Lower leg skin (tissue), 3 donors: ENCODE measurements at regions not wholly inside any gene's neighbourhood (a gene's known extent, or its start where the extent isn't known, plus 50 kb on each side); places are given as distances from the start of the nearest gene placed in this dataset.

Experiments
- POLR2A ChIP-seq, 2 donors: fragments of 450-650 bp; IDR thresholded peaks; one replicate each; pipeline ENCODE4 v1.6.1; 2016 to 2017; ENCODE audit warnings: antibody characterized with exemption in 2 of 2, mild to moderate bottlenecking in 1 of 2, moderate library complexity in 1 of 2
- TF ChIP-seq, protein P1 (sequence below), 3 donors: fragments of 450-650 bp; IDR thresholded peaks; one replicate each; pipeline ENCODE4 v1.5.1; 2016; ENCODE audit warnings: antibody characterized with exemption in 3 of 3, mild to moderate bottlenecking in 3 of 3, moderate library complexity in 2 of 3

- TF ChIP-seq, protein P1, sequence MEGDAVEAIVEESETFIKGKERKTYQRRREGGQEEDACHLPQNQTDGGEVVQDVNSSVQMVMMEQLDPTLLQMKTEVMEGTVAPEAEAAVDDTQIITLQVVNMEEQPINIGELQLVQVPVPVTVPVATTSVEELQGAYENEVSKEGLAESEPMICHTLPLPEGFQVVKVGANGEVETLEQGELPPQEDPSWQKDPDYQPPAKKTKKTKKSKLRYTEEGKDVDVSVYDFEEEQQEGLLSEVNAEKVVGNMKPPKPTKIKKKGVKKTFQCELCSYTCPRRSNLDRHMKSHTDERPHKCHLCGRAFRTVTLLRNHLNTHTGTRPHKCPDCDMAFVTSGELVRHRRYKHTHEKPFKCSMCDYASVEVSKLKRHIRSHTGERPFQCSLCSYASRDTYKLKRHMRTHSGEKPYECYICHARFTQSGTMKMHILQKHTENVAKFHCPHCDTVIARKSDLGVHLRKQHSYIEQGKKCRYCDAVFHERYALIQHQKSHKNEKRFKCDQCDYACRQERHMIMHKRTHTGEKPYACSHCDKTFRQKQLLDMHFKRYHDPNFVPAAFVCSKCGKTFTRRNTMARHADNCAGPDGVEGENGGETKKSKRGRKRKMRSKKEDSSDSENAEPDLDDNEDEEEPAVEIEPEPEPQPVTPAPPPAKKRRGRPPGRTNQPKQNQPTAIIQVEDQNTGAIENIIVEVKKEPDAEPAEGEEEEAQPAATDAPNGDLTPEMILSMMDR (IDR thresholded peaks at IDR 0.05) = no peak
- TF ChIP-seq POLR2A (IDR thresholded peaks at IDR 0.05) = no peak
Observed at GRCh38 chr16:9499941-9500593, 408.6 kb downstream of the HAPSTR1 start.
